ENCODE measurements at regions not wholly inside any gene's neighbourhood (a gene's known extent, or its start where the extent isn't known, plus 50 kb on each side); places are given as distances from the start of the nearest gene placed in this dataset.
"Not testable (repeated sequence)": the region's sequence is repeated elsewhere in the genome, so short reads cannot be mapped to it uniquely, and the experiment has no call there.

GRCh38 chr10:123232879-123233278 lies 78.7 kb downstream of the BUB3 start:
- DNase-seq (ENCODE audit: low read depth in 1 of 2, low spot score in 2 of 2); H3K4me2 ChIP-seq (ENCODE audit: insufficient read depth in 1 of 2, low read depth in 2 of 2, low read length in 2 of 2); H3K27me3 ChIP-seq (replicated peaks in 1 of 4; ENCODE audit: control insufficient read depth in 3 of 4, extremely low read depth in 1 of 4, insufficient read depth in 3 of 4, low read length in 3 of 4); H3K4me1 ChIP-seq (replicated peaks in 1 of 4; ENCODE audit: control insufficient read depth in 3 of 4, insufficient read depth in 4 of 4, low read length in 3 of 4); H4K5ac ChIP-seq (ENCODE audit: insufficient read length, low read depth, low read length); FAIRE-seq; H4K8ac ChIP-seq (ENCODE audit: extremely low read depth, insufficient read depth, low read length); H2AFZ ChIP-seq (ENCODE audit: low read length); POLR2A ChIA-PET (ENCODE audit: partially characterized antibody); H2BK20ac ChIP-seq (ENCODE audit: low read length); H3K4me3 ChIP-seq (ENCODE audit: extremely low read depth in 1 of 4, insufficient read depth in 2 of 4, low read depth in 3 of 4, low read length in 4 of 4); H2BK12ac ChIP-seq (ENCODE audit: low read depth, low read length); H3K56ac ChIP-seq (replicated peaks; ENCODE audit: insufficient read length, low read depth, low read length); H3K27ac ChIP-seq (ENCODE audit: low read depth, low read length); H3K9ac ChIP-seq (replicated peaks in 1 of 4; ENCODE audit: extremely low read depth in 1 of 4, low read depth in 3 of 4, low read length in 3 of 4); H3K14ac ChIP-seq (ENCODE audit: insufficient read length); H3K9me3 ChIP-seq (ENCODE audit: insufficient read depth in 2 of 2, low read depth in 1 of 2, low read length in 1 of 2); H4K20me1 ChIP-seq (replicated peaks in 1 of 2; ENCODE audit: control insufficient read depth in 1 of 2, insufficient read depth in 2 of 2, low read length in 2 of 2); H3K4ac ChIP-seq (replicated peaks; ENCODE audit: insufficient read length, low read depth, low read length); H2BK15ac ChIP-seq (ENCODE audit: low read length); H3K79me1 ChIP-seq (ENCODE audit: low read depth, low read length); H3K18ac ChIP-seq (ENCODE audit: extremely low read depth, low read length); H2BK120ac ChIP-seq (replicated peaks; ENCODE audit: low read depth, low read length); H3K36me3 ChIP-seq (ENCODE audit: control insufficient read depth in 2 of 4, insufficient read depth in 4 of 4, low read length in 3 of 4); H2AK5ac ChIP-seq (ENCODE audit: low read depth, low read length); H3K79me2 ChIP-seq (ENCODE audit: control insufficient read depth in 1 of 2, insufficient read depth in 2 of 2, low read length in 2 of 2); H4K91ac ChIP-seq (replicated peaks; ENCODE audit: insufficient read length, low read length); H3K23me2 ChIP-seq (ENCODE audit: low read depth, low read length); H3K23ac ChIP-seq (ENCODE audit: insufficient read length); H2BK5ac ChIP-seq (ENCODE audit: low read depth, low read length): not testable (repeated sequence)
- WGBS, 2 experiments (ENCODE audit: extremely low coverage in 1 of 2, insufficient coverage in 1 of 2, insufficient read length in 1 of 2, insufficient replicate concordance in 2 of 2, low coverage in 1 of 2, low lambda C conversion rate in 2 of 2, missing lambda C conversion rate in 1 of 2), result 100% methylated on average over 1 of the region's 1 CpG; no CpG with 5 or more reads in 1 of the 2 experiments
- CTCF ChIA-PET (ENCODE audit: partially characterized antibody), result interaction anchor here (1.6 kb wide), 1 partner anchor 12 kb away, joined by 3 read pairs; no protein-coding TSS in a partner anchor

DNA sequence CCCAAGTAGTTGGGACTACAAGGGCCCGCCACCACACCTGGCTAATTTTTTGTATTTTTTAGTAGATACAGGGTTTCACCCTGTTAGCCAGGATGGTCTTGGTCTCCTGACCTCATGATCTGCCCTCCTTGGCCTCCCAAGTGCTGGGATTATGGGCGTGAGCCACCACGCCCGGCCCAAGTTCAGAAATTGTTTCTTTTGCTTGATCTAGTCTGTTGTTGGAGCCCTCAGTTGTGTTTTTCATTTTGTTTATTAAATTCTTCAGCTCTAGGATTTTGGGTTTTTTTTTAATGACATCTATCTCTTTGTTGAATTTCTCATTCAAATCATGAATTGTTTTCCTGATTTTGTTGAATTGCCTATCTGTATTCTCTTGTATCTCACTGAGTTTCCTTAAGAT lies 80.8 kb downstream of the BUB3 start:
- H3K14ac ChIP-seq (ENCODE audit: insufficient read length); H3K27ac ChIP-seq (ENCODE audit: low read depth, low read length); H4K5ac ChIP-seq (ENCODE audit: insufficient read length, low read depth, low read length); H2BK20ac ChIP-seq (ENCODE audit: low read length); H3K9ac ChIP-seq (replicated peaks in 1 of 4; ENCODE audit: extremely low read depth in 1 of 4, low read depth in 3 of 4, low read length in 3 of 4); H3K4ac ChIP-seq (replicated peaks; ENCODE audit: insufficient read length, low read depth, low read length); H4K20me1 ChIP-seq (replicated peaks in 1 of 2; ENCODE audit: control insufficient read depth in 1 of 2, insufficient read depth in 2 of 2, low read length in 2 of 2); H3K27me3 ChIP-seq (replicated peaks in 1 of 4; ENCODE audit: control insufficient read depth in 3 of 4, extremely low read depth in 1 of 4, insufficient read depth in 3 of 4, low read length in 3 of 4); H3K36me3 ChIP-seq (ENCODE audit: control insufficient read depth in 2 of 4, insufficient read depth in 4 of 4, low read length in 3 of 4); H4K8ac ChIP-seq (ENCODE audit: extremely low read depth, insufficient read depth, low read length); H3K79me1 ChIP-seq (ENCODE audit: low read depth, low read length); H3K56ac ChIP-seq (replicated peaks; ENCODE audit: insufficient read length, low read depth, low read length); H2AK5ac ChIP-seq (ENCODE audit: low read depth, low read length); FAIRE-seq; H3K4me2 ChIP-seq (ENCODE audit: insufficient read depth in 1 of 2, low read depth in 2 of 2, low read length in 2 of 2); H3K18ac ChIP-seq (ENCODE audit: extremely low read depth, low read length); DNase-seq (ENCODE audit: low read depth in 1 of 2, low spot score in 2 of 2); H3K4me3 ChIP-seq (ENCODE audit: extremely low read depth in 1 of 4, insufficient read depth in 2 of 4, low read depth in 3 of 4, low read length in 4 of 4); H2BK12ac ChIP-seq (ENCODE audit: low read depth, low read length); H4K91ac ChIP-seq (replicated peaks; ENCODE audit: insufficient read length, low read length); H2BK15ac ChIP-seq (ENCODE audit: low read length); H3K23me2 ChIP-seq (ENCODE audit: low read depth, low read length); H3K23ac ChIP-seq (ENCODE audit: insufficient read length); POLR2A ChIA-PET (ENCODE audit: partially characterized antibody); H2BK120ac ChIP-seq (replicated peaks; ENCODE audit: low read depth, low read length); H3K4me1 ChIP-seq (replicated peaks in 1 of 4; ENCODE audit: control insufficient read depth in 3 of 4, insufficient read depth in 4 of 4, low read length in 3 of 4); H2AFZ ChIP-seq (ENCODE audit: low read length); H2BK5ac ChIP-seq (ENCODE audit: low read depth, low read length); H3K79me2 ChIP-seq (ENCODE audit: control insufficient read depth in 1 of 2, insufficient read depth in 2 of 2, low read length in 2 of 2); H3K9me3 ChIP-seq (ENCODE audit: insufficient read depth in 2 of 2, low read depth in 1 of 2, low read length in 1 of 2): not testable (repeated sequence)
- CTCF ChIA-PET (ENCODE audit: partially characterized antibody), result interaction anchor here (0.6 to 2.1 kb wide), 2 partner anchors 16 to 66 kb away, joined by 3 to 6 read pairs; no protein-coding TSS in a partner anchor
- WGBS, 2 experiments (ENCODE audit: extremely low coverage in 1 of 2, insufficient coverage in 1 of 2, insufficient read length in 1 of 2, insufficient replicate concordance in 2 of 2, low coverage in 1 of 2, low lambda C conversion rate in 2 of 2, missing lambda C conversion rate in 1 of 2), result 96% methylated on average over 4 of the region's 4 CpGs; no CpG with 5 or more reads in 1 of the 2 experiments

Data from H1 (cell line).